ENCODE measurements at regions not wholly inside any gene's neighbourhood (a gene's known extent, or its start where the extent isn't known, plus 50 kb on each side); places are given as distances from the start of the nearest gene placed in this dataset.
"Not testable (repeated sequence)": the region's sequence is repeated elsewhere in the genome, so short reads cannot be mapped to it uniquely, and the experiment has no call there.

- DNase-seq = no peak
Observed at GRCh38 chr9:24828687-24829086, 283.0 kb upstream of the IZUMO3 start.

GRCh38 chr9:24824607-24825006, 278.9 kb upstream of the IZUMO3 start:
- DNase-seq = no peak

- DNase-seq = no peak
Observed at GRCh38 chr9:24820196-24820595, 274.5 kb upstream of the IZUMO3 start.

- no peak for DNase-seq
Observed at GRCh38 chr9:24817756-24818155, 272.1 kb upstream of the IZUMO3 start.

- DNase-seq = no peak
Observed at GRCh38 chr9:24816006-24816405, 270.3 kb upstream of the IZUMO3 start.

GRCh38 chr9:24801344-24801743, 255.6 kb upstream of the IZUMO3 start:
- no peak for DNase-seq

GRCh38 chr9:24793787-24794186, 248.1 kb upstream of the IZUMO3 start:
- no peak for DNase-seq

- DNase-seq = no peak
Observed at GRCh38 chr9:24776226-24776625, 230.5 kb upstream of the IZUMO3 start.

GRCh38 chr9:24774199-24774598, 228.5 kb upstream of the IZUMO3 start:
- DNase-seq = not testable (repeated sequence)

- DNase-seq = no peak
Observed at GRCh38 chr9:24766081-24766480, 220.4 kb upstream of the IZUMO3 start.

- no peak for DNase-seq
Observed at GRCh38 chr9:24765025-24765756, 219.5 kb upstream of the IZUMO3 start.

- no peak for DNase-seq
Observed at GRCh38 chr9:24738421-24738961, 192.8 kb upstream of the IZUMO3 start.

- DNase-seq = no peak
Observed at GRCh38 chr9:24731754-24732153, 186.1 kb upstream of the IZUMO3 start.

GRCh38 chr9:24721621-24722020, 175.9 kb upstream of the IZUMO3 start:
- no peak for DNase-seq

- DNase-seq = no peak
Observed at GRCh38 chr9:24712206-24712605, 166.5 kb upstream of the IZUMO3 start.

GRCh38 chr9:24708814-24709213, 163.1 kb upstream of the IZUMO3 start:
- DNase-seq = no peak

- DNase-seq = no peak
Observed at GRCh38 chr9:24698881-24699518, 153.3 kb upstream of the IZUMO3 start.

GRCh38 chr9:24672336-24672735, 126.6 kb upstream of the IZUMO3 start:
- DNase-seq = no peak

- DNase-seq = no peak
Observed at GRCh38 chr9:24657387-24657786, 111.7 kb upstream of the IZUMO3 start.

GRCh38 chr9:24652181-24652580, 106.5 kb upstream of the IZUMO3 start:
- no peak for DNase-seq

GRCh38 chr9:24628809-24629208, 83.1 kb upstream of the IZUMO3 start:
- not testable (repeated sequence) for DNase-seq

- DNase-seq = no peak
Observed at GRCh38 chr9:24625097-24625496, 79.4 kb upstream of the IZUMO3 start.

- no peak for DNase-seq
Observed at GRCh38 chr9:24624481-24624880, 78.8 kb upstream of the IZUMO3 start.

GRCh38 chr9:24620741-24621140, 75.0 kb upstream of the IZUMO3 start:
- DNase-seq = no peak

GRCh38 chr9:24616863-24617262, 71.2 kb upstream of the IZUMO3 start:
- no peak for DNase-seq

All from islet precursor cell (in vitro differentiated cells).